ENCODE measurements at regions not wholly inside any gene's neighbourhood (a gene's known extent, or its start where the extent isn't known, plus 50 kb on each side); places are given as distances from the start of the nearest gene placed in this dataset.

- peak overlapping the region; percentile 65 to 75 (median 74) for H3K27ac ChIP-seq
- intact Hi-C loops (cut with DNase I): loop anchor here (10.0 kb wide), 1 partner anchor 366 kb away; no protein-coding TSS in a partner anchor
Observed at GRCh38 chr7:106420736-106421135, 136.0 kb upstream of the NAMPT start.

GRCh38 chr7:106420210-106420609 lies 135.4 kb upstream of the NAMPT start:
- Histone ChIP-seq H3K36me3 (no peaks in the 10 kb centered on the region), H3K27me3 (no peaks in the 10 kb centered on the region), H3K9me3 (peaks cover 0 to 10% (median 0%) of the 10 kb centered on the region in 4 donors), H3K27ac (peak overlapping the region in 1 of 4 donors; percentile 75), H3K4me1 (peaks cover 0 to 36% (median 33%) of the 10 kb centered on the region in 4 donors), H3K4me3 (no peak overlapping the region)
- no peak for DNase-seq
- intact Hi-C loops (cut with DNase I): loop anchor here (10.0 kb wide), 1 partner anchor 365 kb away; no protein-coding TSS in a partner anchor
- TF ChIP-seq CTCF (IDR thresholded peaks at IDR 0.05): no peak
- TF ChIP-seq POLR2AphosphoS5 (IDR thresholded peaks at IDR 0.05): no peak
- TF ChIP-seq POLR2A (IDR thresholded peaks at IDR 0.05): no peak
- no peak for TF ChIP-seq EP300 (IDR thresholded peaks at IDR 0.05)
- 78 to 86% methylated on average over 2 of the region's 2 CpGs for WGBS, 2 donors

More at GRCh38 chr7:106420736-106421135, 136.0 kb upstream of the NAMPT start:
- peaks cover 0 to 42% (median 38%) of the 10 kb centered on the region in 4 donors for H3K4me1 ChIP-seq
- no peaks in the 10 kb centered on the region for H3K36me3 ChIP-seq
- 62 to 69% methylated on average over 5 of the region's 5 CpGs for WGBS, 2 donors
- no peaks in the 10 kb centered on the region for H3K27me3 ChIP-seq
- no peak for DNase-seq
- H3K9me3 ChIP-seq: peaks cover 0 to 8% (median 0%) of the 10 kb centered on the region in 4 donors
- no peak for TF ChIP-seq POLR2AphosphoS5 (IDR thresholded peaks at IDR 0.05)
- no peak for TF ChIP-seq POLR2A (IDR thresholded peaks at IDR 0.05)
- TF ChIP-seq CTCF (IDR thresholded peaks at IDR 0.05): no peak
- no peak for TF ChIP-seq EP300 (IDR thresholded peaks at IDR 0.05)
- H3K4me3 ChIP-seq: no peak overlapping the region

GRCh38 chr7:106419455-106420182 lies 134.8 kb upstream of the NAMPT start:
- Histone ChIP-seq H3K36me3 (no peaks in the 10 kb centered on the region), H3K4me1 (peaks cover 0 to 30% (median 28%) of the 10 kb centered on the region in 4 donors), H3K9me3 (peaks cover 0 to 10% (median 0%) of the 10 kb centered on the region in 4 donors), H3K4me3 (no peak overlapping the region), H3K27me3 (no peaks in the 10 kb centered on the region), H3K27ac (no peak overlapping the region)
- no peak for TF ChIP-seq EP300 (IDR thresholded peaks at IDR 0.05)
- TF ChIP-seq POLR2AphosphoS5 (IDR thresholded peaks at IDR 0.05): no peak
- TF ChIP-seq POLR2A (IDR thresholded peaks at IDR 0.05): no peak
- TF ChIP-seq CTCF (IDR thresholded peaks at IDR 0.05): no peak
- WGBS, 2 donors: 95% methylated on average over 9 of the region's 9 CpGs
- intact Hi-C loops (cut with DNase I): loop anchor here (10.0 kb wide), 1 partner anchor 365 kb away; no protein-coding TSS in a partner anchor
- no peak for DNase-seq

GRCh38 chr7:106418526-106418925 lies 133.7 kb upstream of the NAMPT start:
- Histone ChIP-seq H3K9me3 (peaks cover 0 to 10% (median 0%) of the 10 kb centered on the region in 4 donors), H3K4me3 (no peak overlapping the region), H3K27me3 (no peaks in the 10 kb centered on the region), H3K36me3 (no peaks in the 10 kb centered on the region), H3K4me1 (peaks cover 0 to 21% (median 18%) of the 10 kb centered on the region in 4 donors), H3K27ac (peak overlapping the region; percentile 20 to 60 (median 45))
- 90 to 91% methylated on average over 2 of the region's 2 CpGs for WGBS, 2 donors
- DNase-seq: no peak
- TF ChIP-seq CTCF (IDR thresholded peaks at IDR 0.05) (no peak), EP300 (IDR thresholded peaks at IDR 0.05) (no peak), POLR2AphosphoS5 (IDR thresholded peaks at IDR 0.05) (no peak), POLR2A (IDR thresholded peaks at IDR 0.05) (no peak)
- intact Hi-C loops (cut with DNase I): no loop called here

All from sigmoid colon (tissue), 6 donors.